RWPE1 (cell line): ENCODE measurements at regions not wholly inside any gene's neighbourhood (a gene's known extent, or its start where the extent isn't known, plus 50 kb on each side); places are given as distances from the start of the nearest gene placed in this dataset.

Experiments used
- CTCF ChIA-PET: fragments of 350-600 bp; sonication (Branson Sonifier 250); formaldehyde crosslinking; extraction: SDS; loops from one replicate; lab custom pipeline; 2021; lab: Yijun Ruan, JAX
- POLR2A ChIA-PET: fragments of 400-600 bp; formaldehyde crosslinking; extraction: SDS; loops from one replicate; lab custom pipeline; 2020; ENCODE audit warnings: antibody characterized with exemption; ENCODE audit not compliant: low non-redundant PET; lab: Yijun Ruan, JAX
- DNase-seq: peaks from one replicate; pipeline ENCODE4 v3.0.0; 2012; ENCODE audit warnings: low spot score
- H3K27ac ChIP-seq: fragments of 450-650 bp; 2 replicates; pipeline ENCODE4 v1.5.1; 2017
- TF ChIP-seq, protein P1 (sequence below): fragments of 450-650 bp; conservative IDR thresholded peaks from 2 replicates; pipeline ENCODE4 v1.5.1; 2017; ENCODE audit warnings: low read depth, mild to moderate bottlenecking

DNA sequence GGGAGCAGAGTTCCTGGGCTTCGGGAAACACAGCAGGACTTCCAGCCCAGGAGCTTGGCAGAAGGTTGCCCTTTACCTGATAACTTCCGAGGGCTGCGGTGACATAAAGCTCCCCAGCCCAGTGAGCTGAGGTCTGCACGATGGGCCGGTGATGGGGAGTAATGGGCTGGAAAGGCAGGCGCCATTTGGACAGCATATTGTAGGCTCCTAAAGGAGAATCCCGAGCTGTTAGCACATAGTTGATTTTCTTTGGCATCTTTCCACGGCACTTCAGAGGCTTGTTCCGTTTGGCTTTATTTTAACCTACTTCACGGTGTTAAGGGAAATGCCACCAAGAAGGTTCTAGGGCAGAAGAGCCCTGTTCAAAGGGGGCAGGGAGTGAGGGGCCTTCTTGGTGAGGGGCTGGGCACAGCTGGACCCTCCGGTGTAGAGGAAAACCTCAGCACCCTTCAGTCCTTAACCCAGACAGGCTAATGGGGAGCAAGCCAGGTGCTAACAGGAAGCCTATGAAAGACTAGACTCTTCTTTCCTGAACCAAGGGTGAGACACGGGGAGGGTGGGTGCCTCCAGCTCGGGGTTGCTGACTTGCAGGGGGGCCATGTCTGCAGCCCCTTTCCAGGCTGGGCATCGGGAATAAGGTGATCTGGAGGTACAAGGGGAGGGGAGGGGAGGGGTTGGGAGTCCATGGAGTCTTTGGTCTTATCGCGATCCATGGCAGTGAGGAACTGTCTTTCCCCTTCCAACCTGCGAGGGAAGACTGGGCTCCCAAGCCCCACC is 347.7 kb downstream of the GLRX3 start:
- no peak overlapping the region for H3K27ac ChIP-seq
- no peak for DNase-seq
- CTCF ChIA-PET: no interaction called here
- TF ChIP-seq, protein P1, sequence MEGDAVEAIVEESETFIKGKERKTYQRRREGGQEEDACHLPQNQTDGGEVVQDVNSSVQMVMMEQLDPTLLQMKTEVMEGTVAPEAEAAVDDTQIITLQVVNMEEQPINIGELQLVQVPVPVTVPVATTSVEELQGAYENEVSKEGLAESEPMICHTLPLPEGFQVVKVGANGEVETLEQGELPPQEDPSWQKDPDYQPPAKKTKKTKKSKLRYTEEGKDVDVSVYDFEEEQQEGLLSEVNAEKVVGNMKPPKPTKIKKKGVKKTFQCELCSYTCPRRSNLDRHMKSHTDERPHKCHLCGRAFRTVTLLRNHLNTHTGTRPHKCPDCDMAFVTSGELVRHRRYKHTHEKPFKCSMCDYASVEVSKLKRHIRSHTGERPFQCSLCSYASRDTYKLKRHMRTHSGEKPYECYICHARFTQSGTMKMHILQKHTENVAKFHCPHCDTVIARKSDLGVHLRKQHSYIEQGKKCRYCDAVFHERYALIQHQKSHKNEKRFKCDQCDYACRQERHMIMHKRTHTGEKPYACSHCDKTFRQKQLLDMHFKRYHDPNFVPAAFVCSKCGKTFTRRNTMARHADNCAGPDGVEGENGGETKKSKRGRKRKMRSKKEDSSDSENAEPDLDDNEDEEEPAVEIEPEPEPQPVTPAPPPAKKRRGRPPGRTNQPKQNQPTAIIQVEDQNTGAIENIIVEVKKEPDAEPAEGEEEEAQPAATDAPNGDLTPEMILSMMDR: no peak
- POLR2A ChIA-PET: no interaction called here

DNA sequence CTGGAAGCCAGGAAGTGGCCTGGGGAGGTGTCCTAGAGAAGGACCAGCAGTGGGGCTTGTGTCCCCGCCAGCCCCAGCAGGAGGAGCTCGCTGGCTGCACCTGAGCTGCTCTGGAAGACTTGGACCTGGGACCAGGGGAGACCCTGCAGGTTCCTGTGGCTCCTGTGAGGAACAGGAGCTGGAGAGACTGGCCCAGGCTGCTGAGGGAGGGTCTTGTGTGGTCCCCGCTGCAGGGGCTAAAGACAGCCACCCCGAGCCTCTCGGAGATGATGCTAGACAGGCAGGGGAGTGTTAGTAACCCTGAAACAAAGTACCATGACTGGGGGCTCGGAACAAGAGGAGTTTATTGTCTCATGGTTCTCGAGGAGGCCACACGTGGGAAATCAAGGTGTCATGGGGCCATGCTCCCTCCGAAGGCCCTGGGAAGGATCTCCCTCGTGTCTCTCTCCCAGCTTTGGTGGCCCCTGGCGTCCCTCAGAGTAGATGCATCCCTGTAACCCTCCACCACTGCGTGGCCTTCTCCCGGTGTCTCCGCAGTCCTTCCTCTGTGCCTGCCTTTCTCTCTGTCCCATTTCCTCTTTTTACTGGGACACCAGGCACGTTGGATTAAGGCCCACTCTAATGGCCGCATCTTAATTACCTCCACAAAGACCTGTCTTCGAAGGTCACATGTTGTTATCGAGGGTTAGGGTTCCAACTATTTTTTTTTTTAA is 348.4 kb downstream of the GLRX3 start:
- CTCF ChIA-PET: no interaction called here
- POLR2A ChIA-PET: no interaction called here
- TF ChIP-seq, protein P1: no peak

DNA sequence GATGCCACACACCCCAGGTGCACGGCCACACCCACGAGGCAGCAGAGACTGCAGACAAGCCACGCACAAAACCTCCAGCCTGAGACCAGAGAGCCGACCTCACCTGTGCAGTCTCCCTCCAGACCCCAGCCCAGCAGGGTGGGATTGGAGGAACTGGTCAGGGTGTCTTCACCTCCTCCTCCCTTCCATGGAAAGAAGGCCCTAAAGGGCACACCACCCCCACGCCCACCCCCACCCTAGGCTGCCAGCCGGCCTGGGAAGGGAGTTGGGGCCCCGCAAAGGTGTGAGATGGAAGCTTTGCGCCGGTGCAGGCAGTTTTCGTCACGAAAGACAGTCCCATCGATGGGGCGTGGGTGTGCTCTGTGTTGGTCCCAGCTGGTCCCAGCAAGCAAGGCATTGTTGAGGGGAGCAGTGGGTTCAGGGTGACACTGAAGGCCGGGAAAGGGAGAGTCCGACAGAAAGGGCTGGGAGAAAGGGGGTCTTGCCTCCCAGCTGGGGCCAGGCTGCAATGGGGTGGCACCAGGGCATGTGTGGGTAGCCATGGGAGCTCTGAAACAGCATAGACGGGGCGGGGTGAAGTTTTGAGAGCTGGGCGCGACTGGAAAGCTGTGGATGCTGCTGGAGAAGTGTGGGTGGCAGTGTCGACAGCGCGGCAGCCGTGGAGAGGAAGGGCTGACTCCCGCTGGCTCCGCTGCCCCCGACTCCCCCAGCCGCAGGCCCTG is 349.2 kb downstream of the GLRX3 start:
- DNase-seq: no peak
- ChIA-PET CTCF (no interaction called here), POLR2A (no interaction called here)
- no peak overlapping the region for H3K27ac ChIP-seq
- TF ChIP-seq, protein P1: no peak

More for the DNA sequence above, 348.4 kb downstream of the GLRX3 start:
- no peak for DNase-seq
- no peak overlapping the region for H3K27ac ChIP-seq

DNA sequence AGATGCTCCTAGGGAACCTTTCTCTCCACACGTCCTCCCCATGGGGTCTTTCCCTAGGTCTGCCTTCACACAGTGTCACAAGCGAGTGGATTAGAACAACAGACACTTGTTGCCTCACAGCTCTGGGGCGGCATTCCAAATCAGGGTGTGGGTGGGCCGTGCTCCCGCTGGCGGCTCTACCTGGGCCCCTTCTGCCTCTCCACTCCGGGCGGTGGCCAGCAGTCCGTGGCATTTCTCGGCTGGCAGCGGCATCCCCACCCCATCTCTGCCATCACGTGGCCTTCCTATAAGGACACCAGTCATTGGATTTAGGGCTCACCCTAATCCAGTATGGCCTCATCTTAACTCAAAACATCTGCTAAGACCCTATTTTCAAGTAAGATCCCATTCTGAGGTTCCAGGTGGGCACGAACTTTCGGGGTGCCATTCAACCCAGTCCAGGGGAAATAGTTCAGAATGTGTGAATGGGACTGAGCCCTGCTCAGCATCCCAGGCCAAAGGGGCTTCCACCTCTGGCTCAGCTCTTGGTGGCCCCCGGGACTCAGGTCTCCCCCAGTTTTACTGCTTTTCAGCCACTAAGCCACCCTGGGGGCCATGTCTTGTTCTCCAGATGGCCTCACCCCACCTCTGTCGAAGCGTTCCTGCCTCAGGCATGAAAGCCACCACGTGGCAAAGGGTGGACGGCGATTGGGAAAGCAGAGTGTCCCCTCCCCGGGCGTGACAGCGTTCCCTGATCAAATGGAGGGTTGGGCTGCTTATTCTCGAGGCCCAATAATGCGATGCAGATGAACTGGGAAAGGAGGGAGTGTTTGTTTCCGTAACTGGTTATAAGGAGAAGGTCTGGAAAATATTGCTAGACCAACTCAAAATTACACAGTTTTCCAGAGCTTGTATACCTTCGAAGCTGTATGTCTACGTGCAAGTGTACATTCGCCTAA is 350.0 kb downstream of the GLRX3 start:
- TF ChIP-seq, protein P1: no peak

DNA sequence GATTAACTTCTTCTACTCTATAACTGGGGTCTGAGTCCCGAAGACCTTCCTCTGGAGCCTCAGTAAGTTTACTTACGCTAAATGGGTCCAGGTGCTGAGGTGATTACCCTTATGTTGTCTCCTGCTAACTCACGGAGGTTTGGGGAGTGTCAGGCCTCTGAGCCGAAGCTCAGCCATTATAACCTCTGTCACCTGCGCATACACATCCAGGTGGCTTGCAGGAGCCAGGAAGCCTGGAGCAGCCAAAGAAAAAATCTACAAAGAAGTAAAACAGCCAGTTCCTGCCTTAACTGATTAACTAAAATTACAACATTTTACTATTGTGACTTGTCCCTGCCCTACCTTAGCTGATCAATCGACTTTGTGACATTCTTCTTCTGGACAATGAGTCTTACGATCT is 350.7 kb downstream of the GLRX3 start:
- no peak for DNase-seq
- TF ChIP-seq, protein P1: no peak
- H3K27ac ChIP-seq: no peak overlapping the region
- POLR2A ChIA-PET: no interaction called here
- CTCF ChIA-PET: no interaction called here

More for the DNA sequence above, 350.0 kb downstream of the GLRX3 start:
- ChIA-PET CTCF (no interaction called here), POLR2A (no interaction called here)
- DNase-seq: no peak
- no peak overlapping the region for H3K27ac ChIP-seq

DNA sequence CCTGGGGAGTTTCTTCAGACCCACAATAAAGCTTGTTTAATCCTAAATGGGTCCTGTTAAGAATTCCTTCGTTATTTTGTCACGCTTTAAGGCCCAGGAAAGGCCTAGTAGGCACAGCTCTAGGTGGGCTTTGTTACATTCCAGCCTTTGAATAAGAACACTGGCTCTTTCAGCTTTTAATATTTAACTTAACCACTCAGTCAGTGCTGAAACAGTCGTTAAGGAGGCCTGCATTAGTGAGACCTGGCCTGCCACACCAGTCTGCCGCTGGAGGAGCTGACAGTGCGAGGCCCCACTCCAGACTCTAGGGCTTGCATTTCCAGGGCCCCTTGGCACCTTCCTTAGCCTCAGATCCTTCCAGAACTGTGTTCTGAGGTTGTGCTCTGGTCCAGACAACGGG is 351.4 kb downstream of the GLRX3 start:
- TF ChIP-seq, protein P1: no peak
- ChIA-PET CTCF (no interaction called here), POLR2A (no interaction called here)
- H3K27ac ChIP-seq: no peak overlapping the region
- DNase-seq: no peak
